NCI-H526 treated with DMSO at 0.1 percent for 48 hours (cell line): ENCODE measurements at regions not wholly inside any gene's neighbourhood (a gene's known extent, or its start where the extent isn't known, plus 50 kb on each side); places are given as distances from the start of the nearest gene placed in this dataset.
A peak's percentile ranks its signal among the peaks of the same experiment; 100 is the strongest.

Experiments
- DNase-seq: peaks from one replicate; lab custom pipeline; 2025; lab: John Stamatoyannopoulos, UW

DNA sequence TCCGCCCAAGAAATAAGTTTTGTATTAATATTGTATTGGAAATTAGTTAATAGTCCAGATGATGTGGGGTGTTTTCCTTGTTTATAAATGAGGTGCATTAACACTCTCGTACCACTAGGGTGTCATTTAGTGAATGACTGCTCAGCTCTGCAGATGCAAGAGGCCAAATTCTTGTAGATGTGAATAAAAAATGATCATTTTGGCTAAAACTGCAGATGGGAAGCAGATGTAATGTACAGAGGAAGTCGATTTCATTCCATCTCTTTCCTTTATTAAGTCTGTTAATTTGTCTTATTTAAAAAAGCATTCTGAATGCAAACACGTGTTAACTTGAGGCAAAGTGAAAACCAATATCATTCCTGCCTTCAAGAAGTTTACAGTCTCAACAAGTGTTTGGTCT lies 108.1 kb downstream of the DHX15 start:
- DNase-seq: no peak

DNA sequence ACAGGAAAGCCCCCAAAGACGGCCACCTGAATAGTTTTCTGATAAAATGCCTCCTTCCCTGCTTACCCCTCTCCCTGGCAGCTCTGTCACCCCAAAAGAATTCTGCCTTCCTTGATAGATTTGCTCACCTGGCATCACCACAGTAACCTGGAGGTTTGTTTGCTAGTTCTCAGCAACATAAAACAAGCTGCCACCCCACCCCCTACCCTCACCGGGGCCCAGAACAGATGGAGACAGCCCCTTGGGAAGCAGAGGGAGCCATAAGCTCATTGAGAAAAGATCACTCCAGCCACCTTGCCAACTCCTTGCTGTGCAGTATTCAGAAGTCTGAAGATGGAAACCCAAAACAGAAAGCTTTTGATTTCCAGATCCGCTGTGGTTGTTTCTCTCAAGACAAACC lies 108.6 kb downstream of the DHX15 start:
- no peak for DNase-seq

DNA sequence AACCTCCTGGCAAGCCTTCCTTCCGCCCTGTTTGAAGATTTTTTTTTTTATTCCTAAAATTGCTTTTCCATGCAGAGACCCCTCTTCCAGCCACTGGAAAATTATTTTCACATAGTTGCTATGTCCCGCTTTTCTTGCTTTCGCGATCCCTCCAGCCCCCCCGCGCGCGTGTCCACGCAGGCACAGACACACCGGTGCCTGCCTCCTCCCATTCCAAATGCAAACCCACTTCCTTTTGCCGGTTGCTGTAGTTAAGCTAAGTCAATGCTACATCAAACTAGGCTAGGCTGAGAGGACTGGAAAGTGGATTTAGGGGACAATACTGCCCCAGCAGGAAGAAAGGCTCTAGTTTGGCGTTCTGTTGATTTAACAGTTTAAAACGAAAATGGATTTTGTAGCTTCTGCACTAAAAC lies 111.0 kb downstream of the DHX15 start:
- peak; percentile 16 for DNase-seq

DNA sequence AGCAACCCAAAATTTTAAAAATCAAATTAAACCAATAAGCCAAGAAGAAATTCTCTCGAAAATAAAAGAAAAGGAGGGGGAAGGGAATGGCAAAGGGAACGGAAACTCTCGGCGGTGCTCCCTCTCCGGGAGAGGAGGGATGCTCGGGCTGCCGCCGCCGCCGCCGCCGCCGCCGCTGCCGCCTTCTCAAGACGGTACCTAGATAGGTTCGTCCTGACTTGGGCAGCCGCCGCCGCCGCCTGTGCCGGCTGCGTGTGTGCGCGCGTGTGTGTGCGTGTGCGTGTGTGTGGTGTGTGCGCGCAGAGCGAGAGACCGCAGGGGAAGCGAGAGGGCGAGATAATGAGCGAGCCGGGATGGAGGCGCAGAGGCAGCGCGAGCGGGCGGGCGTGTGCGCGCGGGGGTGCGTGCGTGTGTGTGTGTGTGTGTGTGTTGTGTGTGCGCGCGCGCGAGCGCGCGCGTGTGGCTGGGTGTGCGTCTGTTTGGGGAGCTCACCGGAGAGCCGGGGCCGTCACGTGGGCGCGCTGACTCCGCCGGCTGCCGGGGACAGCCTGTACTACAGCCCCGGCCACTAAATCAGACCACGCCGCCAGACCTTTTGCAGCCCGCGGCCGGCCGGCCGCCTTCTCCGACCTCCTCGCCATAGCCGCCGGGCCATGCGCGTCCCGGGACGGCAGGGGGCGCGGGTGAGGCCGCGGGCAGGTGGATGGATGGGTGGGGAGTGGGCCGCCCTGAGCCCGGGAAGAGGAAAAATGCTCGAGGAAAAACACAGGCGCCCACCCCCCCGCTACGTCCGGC lies 111.6 kb downstream of the DHX15 start:
- peak; percentile 50 for DNase-seq

DNA sequence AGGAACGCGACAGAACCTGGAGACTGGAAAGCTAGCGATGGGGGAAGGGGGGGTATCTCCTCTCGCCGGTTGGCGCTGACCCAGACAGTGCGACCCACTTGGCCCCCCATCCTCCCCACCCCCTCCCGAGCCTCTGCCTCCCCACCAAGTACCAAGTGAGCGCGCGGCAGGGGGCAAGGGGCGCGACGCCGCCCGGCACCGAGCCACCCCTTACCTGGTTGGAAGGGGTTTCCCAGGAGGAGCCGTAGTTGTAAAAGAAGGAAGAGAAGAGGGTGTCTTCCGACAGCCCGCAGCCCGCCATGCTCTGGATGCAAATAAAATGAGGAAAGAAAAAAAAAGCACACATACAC lies 112.2 kb downstream of the DHX15 start:
- no peak for DNase-seq

DNA sequence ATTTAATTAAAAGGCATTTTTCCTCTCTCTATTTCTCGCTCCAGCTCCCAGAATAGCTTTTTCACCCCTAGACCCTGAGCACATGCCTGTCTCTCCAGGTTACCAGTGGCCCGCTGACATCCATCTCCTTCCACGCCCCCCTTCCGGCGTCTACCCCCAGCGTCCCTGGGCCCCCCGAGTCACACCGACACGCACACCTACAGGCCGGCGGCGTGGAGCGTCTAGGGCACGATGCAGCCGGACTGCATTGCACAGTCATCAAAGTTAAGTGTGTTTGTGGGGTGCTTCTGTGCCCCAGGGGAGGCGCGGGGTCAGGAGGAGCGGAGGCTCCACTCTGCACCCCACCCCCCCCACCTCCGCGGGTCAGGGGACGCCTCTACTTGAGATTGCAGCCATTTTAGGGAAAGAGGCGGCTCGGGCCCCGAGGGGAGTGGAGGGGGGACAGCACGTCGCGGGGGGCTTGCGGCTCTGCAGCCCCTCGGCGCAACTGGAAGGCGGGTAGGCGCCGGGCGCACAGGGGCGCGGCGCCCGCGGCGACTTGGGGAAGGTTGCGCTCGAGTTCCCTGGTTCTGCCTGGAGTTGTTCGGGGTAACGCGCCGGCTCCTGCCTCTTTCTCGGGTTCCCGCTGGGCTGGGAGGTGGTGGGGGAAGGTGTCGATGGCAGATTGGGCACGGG lies 112.7 kb downstream of the DHX15 start:
- no peak for DNase-seq

DNA sequence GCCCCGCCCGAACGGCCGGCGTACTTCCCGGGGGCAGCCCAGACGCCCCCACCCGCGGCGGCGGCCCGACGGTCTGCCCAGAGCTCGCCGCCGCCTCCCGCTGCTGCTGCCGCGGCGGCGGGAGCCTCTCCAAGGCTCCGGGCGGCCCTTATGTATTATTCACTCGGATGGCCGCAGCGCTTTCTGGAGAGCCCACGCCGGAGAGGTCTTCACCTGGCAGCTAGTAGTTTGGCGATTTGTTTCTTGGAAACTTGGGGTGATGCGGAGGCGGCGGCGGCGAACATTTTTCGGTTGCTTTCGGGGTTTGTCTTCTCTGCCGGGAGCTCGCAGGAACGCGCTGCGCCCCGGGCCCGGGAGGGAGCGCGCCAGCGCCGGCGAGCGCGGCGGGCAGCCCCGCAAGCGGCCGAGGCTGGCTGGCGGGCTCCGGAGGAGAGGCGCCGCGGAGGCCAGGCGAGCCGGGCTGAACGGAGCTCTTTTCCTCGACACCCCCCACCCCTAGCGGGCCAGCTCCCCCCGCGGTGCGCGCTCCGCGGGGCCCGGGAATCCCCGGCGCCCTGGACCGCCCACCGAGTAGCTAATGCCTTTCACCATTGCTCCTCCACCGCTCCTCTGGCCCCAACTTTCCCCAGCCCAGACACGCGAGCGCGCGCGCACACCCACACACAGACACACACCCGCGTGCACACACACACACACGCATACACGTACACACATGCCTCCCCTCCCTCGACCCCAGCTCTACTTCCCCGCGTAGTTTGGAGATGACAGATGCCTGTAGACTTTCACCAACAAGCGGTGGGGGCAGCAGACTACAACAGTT lies 113.5 kb downstream of the DHX15 start:
- DNase-seq: no peak

DNA sequence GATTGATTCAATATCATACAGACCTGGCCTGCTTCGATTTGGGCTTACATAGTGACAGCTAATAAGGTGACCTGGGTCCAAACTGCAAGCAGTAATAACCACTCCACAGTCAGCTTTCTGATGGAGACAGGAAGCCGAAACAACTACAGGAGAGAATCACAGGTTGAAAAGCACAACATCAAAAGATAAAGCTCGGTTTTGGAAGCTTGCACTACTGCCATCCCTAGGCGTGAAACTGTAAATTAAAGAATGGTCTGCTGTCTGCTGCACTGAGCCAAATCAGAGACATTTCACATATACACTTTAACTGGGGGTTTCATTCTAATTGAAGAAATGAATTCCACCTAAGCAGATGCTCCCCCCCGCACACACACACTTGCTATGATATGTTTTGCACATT lies 116.3 kb downstream of the DHX15 start:
- DNase-seq: no peak

DNA sequence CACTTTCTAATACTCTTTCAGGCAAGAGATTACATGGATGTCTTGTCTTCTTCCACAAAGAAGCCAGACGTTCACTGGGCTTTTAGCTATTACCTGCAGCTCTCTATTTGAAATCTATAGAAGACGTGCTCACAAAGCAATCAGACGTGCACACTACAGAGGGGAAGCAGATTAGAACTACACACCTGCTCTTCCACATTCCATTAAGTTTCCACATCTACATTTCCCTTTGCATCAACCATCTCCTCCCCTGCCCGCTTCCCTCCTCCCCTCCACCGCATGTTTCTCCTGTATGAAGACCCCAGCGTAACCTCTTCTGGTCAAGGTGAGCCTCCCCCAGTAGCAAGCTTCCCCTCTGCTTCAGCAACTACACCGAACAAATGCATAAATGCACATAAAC lies 119.8 kb downstream of the DHX15 start:
- DNase-seq: no peak

DNA sequence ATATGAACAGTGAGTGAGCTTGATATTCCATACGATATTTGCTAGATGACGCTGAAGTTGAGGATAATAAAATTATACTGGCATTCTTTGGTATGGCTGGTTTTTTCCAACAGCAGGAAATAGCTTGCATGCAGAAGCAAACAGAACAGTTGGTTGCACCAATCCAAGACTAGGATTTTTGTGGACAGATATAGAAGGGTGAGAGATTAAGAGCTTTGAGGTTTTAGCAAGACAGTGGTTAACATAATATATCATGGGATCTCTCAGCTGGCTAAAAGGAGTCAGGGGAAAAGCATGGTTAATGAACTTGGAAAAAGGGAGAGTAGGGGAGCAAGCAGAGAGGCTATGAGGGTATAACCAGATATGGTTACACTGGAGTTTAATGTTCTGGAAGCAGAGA lies 127.9 kb downstream of the DHX15 start:
- no peak for DNase-seq

DNA sequence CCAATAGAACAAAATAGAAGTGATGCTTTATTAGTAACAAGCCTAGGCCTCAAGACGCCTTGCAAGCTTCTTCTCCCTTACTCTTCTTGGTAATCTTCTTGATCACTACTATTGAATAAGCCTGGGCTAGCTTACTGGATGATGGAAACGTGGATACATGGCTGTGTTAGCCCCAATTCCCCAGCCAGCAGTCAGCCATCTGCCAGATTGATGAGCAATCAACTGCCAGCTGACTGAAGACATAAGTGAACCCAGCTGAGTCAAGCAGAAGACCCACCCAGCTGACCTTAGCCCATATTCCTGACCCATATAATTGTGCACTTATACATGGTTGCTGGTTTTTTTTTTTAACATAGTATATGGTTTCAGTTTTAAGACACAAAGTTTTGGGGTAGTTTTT lies 130.4 kb downstream of the DHX15 start:
- no peak for DNase-seq

DNA sequence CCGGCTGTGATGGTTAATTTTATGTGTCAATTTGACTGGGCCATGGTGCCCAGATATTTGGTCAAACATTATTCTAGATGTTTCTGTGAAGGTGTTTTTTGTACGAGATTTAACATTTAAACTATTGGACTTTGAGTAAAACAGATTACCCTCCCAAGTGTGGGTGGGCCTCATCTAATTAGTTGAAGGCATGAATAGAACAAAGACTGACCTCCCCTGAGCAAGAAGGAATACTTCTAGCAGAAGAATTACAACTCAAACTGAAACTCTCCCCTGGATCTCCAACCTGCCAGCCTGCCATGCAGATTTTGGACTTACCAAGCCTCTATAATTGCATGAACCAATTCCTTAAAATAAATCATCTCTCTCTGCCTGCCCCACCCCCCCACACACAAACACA lies 132.5 kb downstream of the DHX15 start:
- DNase-seq: no peak

DNA sequence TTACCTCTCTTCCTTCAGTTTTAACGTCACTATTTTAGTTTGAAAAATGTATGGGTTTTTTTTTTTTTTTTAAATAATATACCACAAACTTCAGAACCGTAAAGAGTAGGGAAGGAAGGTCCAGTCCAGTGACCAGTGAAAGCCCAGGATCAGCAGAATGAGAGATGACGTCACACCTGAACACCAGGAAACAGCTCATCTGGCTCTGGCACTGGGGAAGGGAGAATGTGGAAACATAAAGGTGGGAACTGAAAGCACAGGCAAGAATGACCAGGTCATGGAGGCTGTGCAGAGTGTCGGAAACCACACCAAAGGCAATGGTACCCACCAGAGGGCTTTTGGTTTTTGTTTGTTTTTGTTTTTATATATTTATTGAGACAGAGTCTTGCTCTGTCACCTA lies 141.2 kb downstream of the DHX15 start:
- no peak for DNase-seq

DNA sequence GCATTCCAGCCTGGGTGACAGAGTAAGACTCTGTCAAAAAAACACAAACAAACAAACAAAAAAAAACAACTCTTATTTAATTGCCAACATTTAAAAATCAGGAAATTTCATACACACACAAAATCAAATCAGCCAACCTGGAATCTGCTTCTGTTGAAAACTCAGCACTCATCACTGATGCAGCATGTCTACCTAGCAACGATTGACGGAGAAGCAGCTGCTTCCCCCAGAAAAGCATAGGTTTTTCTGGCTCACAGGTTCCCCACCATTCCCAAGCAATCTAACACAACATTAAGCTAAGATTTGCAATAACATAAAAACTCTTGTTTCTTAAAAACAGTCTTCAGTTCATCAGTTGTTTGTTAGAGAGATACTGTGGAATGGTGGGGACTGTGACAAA lies 143.6 kb downstream of the DHX15 start:
- no peak for DNase-seq

DNA sequence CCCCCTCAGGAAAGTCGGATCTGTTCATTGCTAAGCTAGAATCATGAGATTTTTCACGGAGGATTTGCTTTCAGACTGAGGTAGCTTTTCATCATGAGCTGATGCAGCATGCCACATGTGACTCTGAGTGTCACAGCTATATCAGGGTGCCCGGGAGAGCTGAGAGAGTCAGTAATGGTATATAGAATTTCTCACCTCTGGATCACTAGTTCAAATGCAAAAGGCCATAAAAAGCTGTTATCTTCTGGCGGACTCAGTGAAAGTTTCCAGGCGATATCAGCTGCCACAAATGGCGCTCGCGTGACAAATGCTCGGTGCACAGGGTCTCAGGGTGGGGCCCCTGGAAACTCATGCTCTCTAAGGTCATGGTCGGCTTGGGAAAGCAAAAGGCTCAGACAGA lies 150.1 kb downstream of the DHX15 start:
- DNase-seq: no peak

DNA sequence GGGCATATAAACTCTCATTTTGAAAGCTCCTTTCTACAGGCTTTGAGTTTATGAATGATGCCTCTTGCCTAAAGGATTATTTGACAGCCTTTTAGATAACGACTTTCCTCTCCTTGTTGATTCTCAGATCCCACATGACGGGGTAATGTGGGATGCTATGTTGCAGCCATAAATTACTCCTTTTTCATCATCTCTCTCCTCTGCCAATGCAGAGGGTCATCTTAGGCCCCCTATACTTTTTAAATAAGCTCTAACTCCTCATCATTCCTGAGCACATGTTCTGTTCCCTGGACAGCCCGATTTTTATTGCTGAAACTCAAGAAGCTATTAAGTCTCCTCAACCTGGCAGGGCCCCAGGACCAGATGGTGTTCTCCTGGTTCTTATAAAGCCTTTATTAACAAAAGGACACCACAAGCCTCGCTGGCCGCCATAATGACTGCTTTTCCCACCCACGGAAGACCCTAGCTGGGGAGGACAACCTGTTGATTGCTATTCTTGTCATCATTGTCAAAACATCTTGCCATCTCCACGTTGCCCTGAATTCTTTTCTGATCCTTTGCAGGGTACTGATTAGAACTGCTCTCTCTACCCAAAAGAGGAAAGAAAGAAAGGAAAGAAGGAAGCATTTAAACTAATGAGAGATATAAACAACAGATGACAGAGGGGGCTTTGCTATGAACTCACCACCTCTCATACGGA lies 150.7 kb downstream of the DHX15 start:
- DNase-seq: no peak

DNA sequence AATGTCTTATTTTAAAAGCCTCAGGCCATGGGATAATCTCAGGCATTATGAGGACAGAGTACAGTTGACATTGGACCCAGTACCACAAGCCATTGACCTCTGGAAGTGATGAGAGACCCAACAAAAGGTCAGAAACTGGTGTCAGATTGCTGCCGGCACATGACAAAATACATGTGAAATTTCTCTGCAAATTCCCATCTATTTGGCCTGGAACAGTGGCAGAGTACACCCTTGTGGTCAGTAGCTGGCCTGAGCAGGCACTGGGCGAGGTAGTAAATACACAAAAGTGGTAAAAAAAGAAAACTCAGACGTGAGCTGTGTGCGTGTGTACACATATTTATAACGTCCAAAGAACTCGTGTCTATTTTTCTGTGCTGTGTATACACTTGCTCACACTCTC lies 155.5 kb downstream of the DHX15 start:
- DNase-seq: no peak

DNA sequence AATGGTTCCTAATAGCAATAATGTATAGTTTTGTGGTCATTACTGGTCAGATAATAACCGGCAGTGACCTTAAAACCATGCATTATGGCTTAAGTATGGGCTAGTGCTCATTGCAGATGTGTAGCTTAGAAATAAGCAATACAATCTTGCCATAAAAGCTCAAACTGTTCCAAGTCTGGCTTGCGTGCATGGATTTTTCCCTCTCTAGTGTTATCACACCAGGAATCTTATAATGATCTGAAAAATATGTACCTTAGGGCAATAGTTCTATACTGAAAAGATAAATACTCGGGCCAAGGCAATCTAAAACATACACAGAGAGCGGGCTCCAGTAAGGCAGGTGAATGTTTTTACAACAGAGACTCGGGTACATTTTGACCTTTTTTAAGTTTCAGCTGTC lies 157.8 kb downstream of the DHX15 start:
- no peak for DNase-seq

DNA sequence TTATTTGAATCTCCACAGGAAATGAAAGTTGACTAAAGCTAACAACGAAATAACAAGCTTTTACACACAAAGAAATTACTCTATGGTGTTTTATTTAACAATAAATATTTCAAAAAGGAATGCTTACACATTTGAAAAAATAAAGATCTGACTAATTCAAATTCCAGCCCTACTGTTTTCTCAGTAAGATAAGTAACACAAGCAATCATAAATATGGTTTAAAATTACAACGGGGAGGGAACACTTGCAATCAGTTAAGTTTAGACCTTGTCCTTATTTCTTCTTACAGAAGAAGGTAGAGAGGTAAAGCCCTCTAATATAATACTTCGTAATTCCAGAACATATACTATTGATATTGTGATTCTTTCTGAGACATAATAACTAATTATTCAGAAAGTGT lies 158.5 kb downstream of the DHX15 start:
- DNase-seq: no peak

DNA sequence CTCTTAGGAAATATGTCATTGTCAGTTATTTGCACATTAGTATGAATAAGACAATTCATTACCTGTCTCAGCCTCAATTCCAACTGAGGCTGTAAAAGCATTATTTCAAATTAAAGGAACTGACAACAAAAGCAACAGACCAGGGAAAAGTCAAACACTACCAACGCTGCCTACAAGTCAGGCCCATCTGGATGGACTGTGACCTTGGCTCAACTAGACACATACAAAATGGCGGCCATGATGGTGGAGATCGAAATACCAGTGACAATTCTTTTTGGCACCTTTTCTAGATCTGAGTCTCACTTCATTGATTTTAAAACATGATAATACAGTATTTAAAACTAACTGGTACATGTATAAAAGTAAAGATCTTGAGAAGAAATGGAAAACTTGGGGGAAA lies 160.7 kb downstream of the DHX15 start:
- no peak for DNase-seq

DNA sequence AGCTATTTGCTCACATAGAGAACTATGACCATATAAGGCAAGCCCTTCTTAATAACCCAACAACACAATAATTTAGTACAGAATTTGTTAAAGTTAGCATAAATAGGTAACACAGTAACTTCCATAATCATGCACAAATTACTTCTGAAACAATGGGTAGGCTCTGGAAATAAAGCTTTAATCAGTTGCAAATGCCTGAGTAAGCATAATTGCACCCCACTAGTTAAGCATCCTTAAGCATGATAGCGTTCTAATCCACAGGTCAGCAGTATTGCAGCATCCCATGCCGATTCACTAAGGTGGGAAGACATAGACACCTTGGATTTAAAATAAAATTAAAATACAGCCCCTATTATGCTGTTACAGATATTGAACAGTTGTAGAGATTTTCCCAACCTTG lies 161.7 kb downstream of the DHX15 start:
- DNase-seq: no peak
